Endothelial cell of umbilical vein (primary cell): ENCODE measurements at regions not wholly inside any gene's neighbourhood (a gene's known extent, or its start where the extent isn't known, plus 50 kb on each side); places are given as distances from the start of the nearest gene placed in this dataset.
"Not testable (repeated sequence)": the region's sequence is repeated elsewhere in the genome, so short reads cannot be mapped to it uniquely, and the experiment has no call there.

Source experiments
- BruUV-seq: library from RNA; stranded (reverse); fragments of 400-500 nt; replicated peaks from 2 replicates; lab custom pipeline; 2021; lab: Mats Ljungman, UMichigan
- CTCF ChIA-PET: fragments of 300-600, 350-600 bp; sonication (Branson Sonifier 250); formaldehyde crosslinking; loops from one replicate; lab custom pipeline; 2021; ENCODE audit warnings: antibody characterized with exemption, inconsistent platforms; lab: Charles Lee
- POLR2A ChIA-PET: fragments of 300-600, 350-600 bp; sonication (Branson Sonifier 250); formaldehyde crosslinking; loops from one replicate; lab custom pipeline; 2021; ENCODE audit warnings: antibody characterized with exemption, inconsistent platforms; lab: Charles Lee
- DNase-seq: peaks from one replicate; pipeline ENCODE4 v3.0.0-alpha.2; 2011; ENCODE audit warnings: low read depth, low spot score
- FAIRE-seq: peaks from 2 replicates; lab custom pipeline; 2011; peaks lifted over from hg19 to GRCh38; lab: Jason Lieb, UNC
- H2AFZ ChIP-seq: 2 replicates; pipeline ENCODE4 v1.6.0; 2012; ENCODE audit warnings: low read depth, low read length, control low read depth, inconsistent platforms
- H3K27ac ChIP-seq: 2 replicates; pipeline ENCODE4 v1.5.1; 2011; ENCODE audit warnings: low read depth, mild to moderate bottlenecking, control low read depth, low read length, moderate library complexity; ENCODE audit not compliant: insufficient read depth
- H3K27me3 ChIP-seq, 2 experiments: 2 replicates each; pipeline versions ENCODE4 v1.6.0 to v1.6.1; 2011; ENCODE audit warnings: low read length in 2 of 2, mixed read lengths in 1 of 2; ENCODE audit not compliant: control insufficient read depth in 2 of 2, insufficient read depth in 2 of 2
- H3K36me3 ChIP-seq, 2 experiments: 2 replicates in 1 of 2; 3 replicates in 1 of 2; pipeline ENCODE4 v1.5.1; 2011; ENCODE audit warnings: low read length in 2 of 2, mild to moderate bottlenecking in 1 of 2, moderate library complexity in 1 of 2; ENCODE audit not compliant: control insufficient read depth in 2 of 2, insufficient read depth in 2 of 2; ENCODE audit errors: extremely low read depth in 1 of 2
- H3K4me1 ChIP-seq: 3 replicates; pipeline ENCODE4 v1.5.1; 2011; ENCODE audit warnings: mild to moderate bottlenecking, low read length; ENCODE audit not compliant: control insufficient read depth, insufficient read depth; ENCODE audit errors: extremely low read depth
- H3K4me2 ChIP-seq: 2 replicates; pipeline ENCODE4 v1.6.1; 2011; ENCODE audit warnings: low read length, control low read depth, mixed read lengths; ENCODE audit not compliant: insufficient read depth
- H3K4me3 ChIP-seq, 3 experiments: fragments of 200-600 bp in 1 of 3; sonication (generic), shearing (Covaris generic) in 1 of 3; replicated peaks in 1 of 3; 2 replicates each; pipeline ENCODE4 v1.5.1; 2011 to 2016; ENCODE audit warnings: control low read depth in 3 of 3, low read length in 3 of 3, mild to moderate bottlenecking in 2 of 3, inconsistent platforms in 1 of 3, low read depth in 1 of 3, moderate library complexity in 1 of 3; ENCODE audit not compliant: insufficient read depth in 1 of 3
- H3K79me2 ChIP-seq: 2 replicates; pipeline ENCODE4 v1.6.0; 2012; ENCODE audit warnings: low read length, inconsistent platforms; ENCODE audit not compliant: control insufficient read depth, insufficient read depth
- H3K9ac ChIP-seq: replicated peaks from 2 replicates; pipeline ENCODE3; 2011; ENCODE audit warnings: low read length, control low read depth; ENCODE audit not compliant: insufficient read depth; ENCODE audit errors: extremely low read depth
- H3K9me1 ChIP-seq: replicated peaks from 3 replicates; pipeline ENCODE4 v1.6.0; 2011; ENCODE audit warnings: mild to moderate bottlenecking, low read length; ENCODE audit not compliant: control insufficient read depth, insufficient read depth; ENCODE audit errors: extremely low read depth
- H3K9me3 ChIP-seq: replicated peaks from 2 replicates; pipeline ENCODE4 v1.5.1; 2012; ENCODE audit warnings: low read length, inconsistent platforms; ENCODE audit not compliant: control insufficient read depth, insufficient read depth
- H4K20me1 ChIP-seq: replicated peaks from 2 replicates; pipeline ENCODE3; 2011; ENCODE audit warnings: mild to moderate bottlenecking, low read length; ENCODE audit not compliant: control insufficient read depth, insufficient read depth; ENCODE audit errors: extremely low read depth
- CTCF ChIP-seq, 2 donors: IDR thresholded peaks; 1 replicate in 1 of 2; 2 replicates in 1 of 2; pipeline ENCODE4 v1.5.1; 2011; ENCODE audit warnings: low read length in 2 of 2, mild to moderate bottlenecking in 2 of 2, moderate library complexity in 2 of 2, control low read depth in 1 of 2, inconsistent platforms in 1 of 2, low read depth in 1 of 2; ENCODE audit not compliant: insufficient read depth in 1 of 2; ENCODE audit errors: extremely low read depth in 1 of 2
- EZH2 ChIP-seq: IDR thresholded peaks from 2 replicates; pipeline ENCODE4 v1.6.1; 2012; ENCODE audit warnings: borderline replicate concordance, low read depth, mild to moderate bottlenecking, moderate library complexity, low read length, inconsistent platforms; ENCODE audit not compliant: severe bottlenecking
- FOS ChIP-seq: IDR thresholded peaks from 2 replicates; pipeline ENCODE4 v1.6.1; 2011; ENCODE audit warnings: mild to moderate bottlenecking, low read length, moderate library complexity, borderline replicate concordance; ENCODE audit not compliant: insufficient read depth
- GATA2 ChIP-seq: IDR thresholded peaks from 2 replicates; pipeline ENCODE4 v1.7.0; 2011; ENCODE audit warnings: low read depth, mild to moderate bottlenecking, moderate library complexity, mixed read lengths, low read length; ENCODE audit not compliant: insufficient read length, insufficient read depth
- JUN ChIP-seq: IDR thresholded peaks from 2 replicates; pipeline ENCODE4 v1.6.1; 2011; ENCODE audit warnings: borderline replicate concordance, low read depth; ENCODE audit not compliant: insufficient read length, insufficient read depth
- MAX ChIP-seq: IDR thresholded peaks from 2 replicates; pipeline ENCODE4 v1.6.1; 2011; ENCODE audit not compliant: insufficient read depth, insufficient read length
- MYC ChIP-seq: IDR thresholded peaks from one replicate; pipeline ENCODE4 v1.6.1; 2011; ENCODE audit warnings: mild to moderate bottlenecking, low read depth, low read length
- POLR2A ChIP-seq: IDR thresholded peaks from 2 replicates; pipeline ENCODE4 v1.6.1; 2012; ENCODE audit warnings: low read depth, mild to moderate bottlenecking, control low read depth, low read length
- POLR2AphosphoS5 ChIP-seq: IDR thresholded peaks from 2 replicates; pipeline ENCODE4 v1.6.1; 2012; ENCODE audit warnings: low read depth, mild to moderate bottlenecking, control low read depth, low read length, moderate library complexity; ENCODE audit not compliant: insufficient read depth
- dilution Hi-C: fragments of 300-500 bp; cut with MboI; formaldehyde crosslinking; loops from one replicate; pipeline ENCODE4 v1.15.0; 2019; ENCODE audit warnings: low sequenced_read_pairs; ENCODE audit not compliant: extremely low pct_ligation_motif_present
- intact Hi-C: fragments of 100-400 bp; cut with micrococcal nuclease; formaldehyde crosslinking; loops from one replicate; pipeline ENCODE4 v1.10.0; 2022

DNA sequence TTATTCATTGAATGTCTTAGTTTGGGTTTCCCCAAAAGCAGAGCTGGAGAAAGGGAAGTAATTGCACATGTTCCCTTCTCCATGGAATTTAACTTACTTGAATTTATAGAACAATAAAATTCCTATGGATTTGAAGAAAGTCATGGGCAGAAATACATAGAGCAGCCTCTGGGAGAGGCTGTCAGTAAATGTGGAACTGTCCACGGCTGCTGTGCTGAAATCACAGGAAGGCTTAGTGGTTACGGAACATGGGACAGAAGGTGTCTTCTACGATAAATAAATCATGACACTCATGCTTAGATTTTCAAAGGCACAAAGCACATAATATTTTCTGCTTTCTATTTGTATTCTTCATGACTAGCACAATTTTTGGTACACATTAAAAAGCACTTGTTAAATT lies 440.6 kb upstream of the IZUMO3 start:
- no peaks in the 10 kb centered on the region for H3K36me3 ChIP-seq
- CTCF ChIA-PET = no interaction called here
- H3K9me1 ChIP-seq = no peaks in the 10 kb centered on the region
- DNase-seq = no peak
- BruUV-seq = no TSS peak
- no peak overlapping the region for H3K9ac ChIP-seq
- H3K27ac ChIP-seq = no peak overlapping the region
- H3K79me2 ChIP-seq = no peaks in the 10 kb centered on the region
- no peaks in the 10 kb centered on the region for H3K27me3 ChIP-seq
- POLR2A ChIA-PET = no interaction called here
- H3K9me3 ChIP-seq = no peaks in the 10 kb centered on the region
- H3K4me2 ChIP-seq = no peak overlapping the region
- intact Hi-C loops = no loop called here
- FAIRE-seq = no peak
- no peaks in the 10 kb centered on the region for H4K20me1 ChIP-seq
- no peaks in the 10 kb centered on the region for H3K4me1 ChIP-seq
- TF ChIP-seq GATA2 (no peak), MYC (no peak), MAX (no peak), POLR2A (no peak), CTCF (IDR thresholded peaks at IDR 0.05; ENCODE audit: extremely low read depth in 1 of 2, insufficient read depth in 1 of 2, low read depth in 1 of 2, low read length in 2 of 2) (no peak), EZH2 (no peak), POLR2AphosphoS5 (no peak), FOS (no peak), JUN (no peak)
- dilution Hi-C loops = no loop called here
- no peak overlapping the region for H2AFZ ChIP-seq
- no peak overlapping the region for H3K4me3 ChIP-seq

DNA sequence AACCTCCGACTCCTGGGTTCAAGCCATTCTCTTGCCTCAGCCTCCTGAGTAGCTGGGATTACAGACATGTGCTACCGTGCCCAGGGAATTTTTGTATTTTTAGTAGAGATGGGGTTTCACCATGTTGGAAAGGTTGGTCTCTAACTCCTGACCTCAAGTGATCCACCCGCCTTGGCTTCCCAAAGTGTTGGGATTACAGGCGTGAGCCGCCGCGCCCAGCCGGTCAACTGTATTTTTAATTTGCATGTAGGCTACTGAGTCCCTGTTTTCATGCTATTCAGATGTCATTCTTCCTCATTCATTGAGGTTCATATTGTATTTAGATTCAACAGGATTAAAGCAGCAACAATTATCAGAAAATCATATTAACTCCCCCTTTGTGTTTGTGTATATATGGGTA lies 425.1 kb upstream of the IZUMO3 start:
- H3K4me3 ChIP-seq, BruUV-seq, H3K4me2 ChIP-seq, CTCF ChIA-PET, POLR2A ChIA-PET, H3K36me3 ChIP-seq, H3K9ac ChIP-seq, DNase-seq, intact Hi-C loops, dilution Hi-C loops, H4K20me1 ChIP-seq, H3K9me1 ChIP-seq, H3K79me2 ChIP-seq, H3K27me3 ChIP-seq, H2AFZ ChIP-seq, H3K27ac ChIP-seq, H3K9me3 ChIP-seq, FAIRE-seq, H3K4me1 ChIP-seq: not testable (repeated sequence)
